DND-41 (cell line): ENCODE measurements at regions not wholly inside any gene's neighbourhood (a gene's known extent, or its start where the extent isn't known, plus 50 kb on each side); places are given as distances from the start of the nearest gene placed in this dataset.
"Not testable (repeated sequence)": the region's sequence is repeated elsewhere in the genome, so short reads cannot be mapped to it uniquely, and the experiment has no call there.

Experiments
- EZH2 ChIP-seq: IDR thresholded peaks from 3 replicates; pipeline ENCODE4 v1.6.1; 2012; ENCODE audit warnings: borderline replicate concordance, low read depth, mild to moderate bottlenecking, moderate library complexity, low read length, inconsistent platforms; ENCODE audit not compliant: severe bottlenecking
- TF ChIP-seq, protein P1 (sequence below): IDR thresholded peaks from 2 replicates; pipeline ENCODE4 v1.5.1; 2012; ENCODE audit warnings: borderline replicate concordance, low read length, moderate library complexity, mild to moderate bottlenecking; ENCODE audit not compliant: poor library complexity, severe bottlenecking; ENCODE audit errors: extremely low read depth

DNA sequence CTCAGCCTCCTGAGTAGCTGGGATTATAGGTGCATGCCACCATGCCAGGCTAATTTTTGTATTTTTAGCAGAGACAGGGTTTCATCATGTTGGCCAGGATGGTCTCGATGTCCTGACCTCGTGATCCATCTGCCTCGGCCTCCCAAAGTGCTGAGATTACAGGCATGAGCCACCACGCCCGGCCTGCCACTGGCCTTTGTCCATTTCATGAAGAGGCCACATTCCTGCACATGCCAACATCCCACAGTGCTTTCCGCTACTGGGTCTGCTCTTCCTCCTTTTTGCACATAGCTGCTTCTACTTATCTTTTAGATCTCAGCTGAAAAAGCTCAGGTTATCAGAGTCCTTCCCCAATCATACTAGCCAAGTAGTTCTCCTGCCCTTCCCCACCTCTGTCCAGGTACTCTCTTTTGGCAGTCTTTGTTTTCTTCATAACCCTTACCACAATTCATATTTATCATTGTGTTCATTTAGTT lies 59.2 kb upstream of the PTPRJ start:
- TF ChIP-seq, protein P1, sequence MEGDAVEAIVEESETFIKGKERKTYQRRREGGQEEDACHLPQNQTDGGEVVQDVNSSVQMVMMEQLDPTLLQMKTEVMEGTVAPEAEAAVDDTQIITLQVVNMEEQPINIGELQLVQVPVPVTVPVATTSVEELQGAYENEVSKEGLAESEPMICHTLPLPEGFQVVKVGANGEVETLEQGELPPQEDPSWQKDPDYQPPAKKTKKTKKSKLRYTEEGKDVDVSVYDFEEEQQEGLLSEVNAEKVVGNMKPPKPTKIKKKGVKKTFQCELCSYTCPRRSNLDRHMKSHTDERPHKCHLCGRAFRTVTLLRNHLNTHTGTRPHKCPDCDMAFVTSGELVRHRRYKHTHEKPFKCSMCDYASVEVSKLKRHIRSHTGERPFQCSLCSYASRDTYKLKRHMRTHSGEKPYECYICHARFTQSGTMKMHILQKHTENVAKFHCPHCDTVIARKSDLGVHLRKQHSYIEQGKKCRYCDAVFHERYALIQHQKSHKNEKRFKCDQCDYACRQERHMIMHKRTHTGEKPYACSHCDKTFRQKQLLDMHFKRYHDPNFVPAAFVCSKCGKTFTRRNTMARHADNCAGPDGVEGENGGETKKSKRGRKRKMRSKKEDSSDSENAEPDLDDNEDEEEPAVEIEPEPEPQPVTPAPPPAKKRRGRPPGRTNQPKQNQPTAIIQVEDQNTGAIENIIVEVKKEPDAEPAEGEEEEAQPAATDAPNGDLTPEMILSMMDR, result not testable (repeated sequence)
- TF ChIP-seq EZH2, result not testable (repeated sequence)
